CD4-positive, alpha-beta T cell treated with Interleukin-2 at 100 ng/mL for 4 hours (primary cell): ENCODE measurements at regions not wholly inside any gene's neighbourhood (a gene's known extent, or its start where the extent isn't known, plus 50 kb on each side); places are given as distances from the start of the nearest gene placed in this dataset.
"Not testable (repeated sequence)": the region's sequence is repeated elsewhere in the genome, so short reads cannot be mapped to it uniquely, and the experiment has no call there.

Experiments used
- DNase-seq: peaks from one replicate; pipeline ENCODE4 v3.0.0-alpha.2; 2020; ENCODE audit warnings: low spot score

- DNase-seq = no peak
These were observed 123.6 kb upstream of the CADM1 start for GRCh38 chr11:115627666-115628460.

DNA sequence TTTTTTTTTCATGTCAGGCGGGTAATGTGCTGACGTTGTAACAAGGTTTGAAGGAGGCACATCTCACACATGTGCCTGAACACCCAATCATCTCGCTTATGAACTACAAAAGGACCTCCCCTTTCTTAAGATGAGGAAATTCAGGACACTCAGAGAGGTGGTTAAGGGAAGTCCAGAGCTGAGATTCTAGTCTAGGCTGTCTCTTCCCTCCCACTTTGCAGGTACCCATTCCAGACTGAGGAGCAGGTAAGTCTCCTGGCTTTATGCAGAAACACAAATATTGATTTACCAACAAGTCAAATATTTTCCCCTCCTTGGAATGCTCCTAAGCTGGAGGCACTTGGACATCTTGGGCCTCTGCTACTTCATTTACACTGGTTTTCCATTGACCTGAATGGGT is 122.9 kb upstream of the CADM1 start:
- DNase-seq = no peak

DNA sequence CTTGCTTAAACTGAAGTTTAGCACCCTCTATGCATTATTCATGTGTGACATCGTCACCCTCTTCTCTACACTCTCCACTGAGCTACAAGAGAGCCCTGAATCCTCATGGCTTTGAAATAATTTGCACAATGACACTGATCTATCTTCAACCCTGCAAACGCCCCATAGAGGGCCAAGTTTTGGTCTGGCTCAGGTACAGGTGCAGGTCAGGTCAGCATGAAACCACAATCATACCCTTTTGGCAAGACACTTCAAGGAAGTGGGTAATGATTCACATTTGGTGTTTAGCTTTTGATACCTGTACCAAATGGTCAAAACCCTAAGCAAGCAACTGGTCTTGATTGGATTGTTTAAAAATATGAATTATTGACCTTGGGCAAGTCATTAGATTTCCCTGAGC is 122.2 kb upstream of the CADM1 start:
- DNase-seq = no peak

GRCh38 chr11:115625502-115625901 is 121.3 kb upstream of the CADM1 start:
- no peak for DNase-seq

DNA sequence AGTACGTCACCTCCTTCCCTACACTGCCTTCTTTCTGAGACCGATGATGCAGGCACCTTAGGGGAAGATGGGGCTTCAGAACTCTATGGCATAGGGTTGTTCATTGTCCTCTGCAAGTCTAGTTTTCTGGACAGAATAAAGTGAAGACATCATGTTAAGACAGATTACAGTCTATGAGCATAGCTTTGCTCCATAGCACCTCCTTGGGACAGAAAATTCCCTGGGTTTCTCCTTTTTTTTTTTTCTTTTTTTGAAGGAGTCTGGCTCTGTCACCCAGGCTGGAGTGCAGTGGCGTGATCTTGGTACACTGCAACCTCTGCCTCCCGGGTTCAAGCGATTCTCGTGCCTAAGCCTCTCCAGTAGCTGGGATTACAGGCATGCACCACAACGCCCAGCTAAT is 119.8 kb upstream of the CADM1 start:
- DNase-seq = no peak

GRCh38 chr11:115623021-115623451 is 118.8 kb upstream of the CADM1 start:
- no peak for DNase-seq

DNA sequence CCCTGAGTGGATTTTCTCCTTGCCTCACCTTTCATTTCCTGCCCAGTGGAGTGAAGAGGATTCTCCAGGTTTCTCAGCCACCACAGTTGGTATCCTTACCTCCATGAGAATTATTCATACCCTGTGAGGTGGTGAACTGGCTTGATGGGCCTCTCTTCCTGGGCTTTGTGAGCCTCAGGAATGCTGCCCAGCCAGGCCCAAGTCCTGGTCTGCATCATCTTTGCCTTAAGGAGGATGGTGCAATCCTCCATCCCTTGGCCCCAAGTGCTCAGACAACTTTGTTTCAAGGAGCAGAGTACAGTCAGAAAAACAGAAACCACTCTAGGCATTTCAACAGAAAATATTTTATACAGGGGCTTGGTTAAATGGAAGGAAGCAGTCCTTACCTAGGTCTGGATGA is 114.2 kb upstream of the CADM1 start:
- no peak for DNase-seq

GRCh38 chr11:115617767-115618166 is 113.6 kb upstream of the CADM1 start:
- no peak for DNase-seq

DNA sequence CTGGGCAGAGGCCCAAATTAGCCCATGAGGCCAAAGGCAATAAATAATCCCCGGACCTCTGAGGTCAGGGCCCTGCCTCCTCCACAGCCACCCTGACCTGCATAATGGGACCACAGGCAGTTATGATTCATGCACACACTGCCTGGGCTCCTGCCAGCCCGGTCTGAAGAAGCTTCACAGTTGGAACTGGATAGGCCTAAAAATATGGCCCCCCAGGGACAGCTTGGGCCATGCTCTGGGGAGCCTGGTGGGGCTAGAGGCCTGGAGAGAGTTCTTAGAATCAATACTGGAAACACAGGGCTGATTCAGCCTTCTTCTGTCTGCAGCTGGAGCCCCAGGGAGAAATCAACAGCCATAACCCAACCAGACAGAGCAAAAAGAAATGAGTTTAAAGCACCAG is 112.8 kb upstream of the CADM1 start:
- no peak for DNase-seq

- DNase-seq = no peak
These were observed 109.9 kb upstream of the CADM1 start for GRCh38 chr11:115613986-115614632.

GRCh38 chr11:115613004-115613403 is 108.8 kb upstream of the CADM1 start:
- DNase-seq = no peak

DNA sequence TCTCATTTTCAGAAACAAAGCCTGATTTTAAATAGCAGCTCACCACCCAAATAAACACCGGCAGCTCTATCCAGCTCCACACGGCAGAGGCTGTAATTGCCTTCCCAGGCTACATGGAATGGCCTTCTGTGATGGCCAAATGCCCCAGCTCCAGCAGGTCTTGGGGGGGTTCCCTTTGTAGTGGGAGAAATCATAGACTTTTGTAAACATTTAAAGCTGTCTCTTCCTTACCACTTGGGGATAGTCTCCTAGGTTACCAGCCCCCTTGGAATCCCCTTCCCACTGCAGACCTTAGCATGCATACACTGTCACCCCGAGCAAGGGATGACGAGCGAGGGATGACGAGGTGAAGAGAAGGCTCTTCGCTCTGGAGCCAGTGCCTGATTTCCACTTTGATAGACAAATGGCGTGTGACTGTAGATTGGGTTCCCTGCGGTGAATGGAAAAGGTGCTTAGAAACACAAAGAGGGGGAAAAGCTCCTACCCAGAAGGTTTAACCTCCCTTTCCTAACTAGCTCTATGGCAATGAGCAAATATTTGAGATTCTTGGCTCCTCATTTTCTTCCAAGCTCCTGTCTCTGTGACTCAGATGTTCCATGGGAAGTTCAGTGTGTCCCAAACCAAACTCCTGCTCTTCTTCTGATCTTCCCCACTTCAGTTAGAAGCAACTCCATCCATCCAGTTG is 108.0 kb upstream of the CADM1 start:
- DNase-seq = no peak

- no peak for DNase-seq
These were observed 107.1 kb upstream of the CADM1 start for GRCh38 chr11:115611343-115611742.

DNA sequence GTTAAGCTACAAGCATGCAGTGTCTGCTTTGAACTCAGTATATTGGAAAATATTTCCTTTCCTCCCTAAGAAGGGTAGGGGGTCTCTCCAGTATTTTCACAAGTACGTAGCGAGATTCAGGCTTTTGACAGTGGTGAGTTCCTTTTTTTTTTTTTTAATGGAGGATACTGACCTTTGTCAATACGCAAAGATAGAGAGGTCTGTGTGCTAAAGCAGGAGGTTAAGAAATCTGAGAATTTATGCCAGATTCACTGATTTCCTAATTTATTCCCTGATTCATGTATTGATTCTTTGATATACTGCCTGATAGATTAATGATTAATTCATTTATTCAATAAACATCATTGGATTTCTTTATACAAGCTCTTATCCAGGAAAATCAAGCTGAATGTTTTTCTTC is 106.7 kb upstream of the CADM1 start:
- no peak for DNase-seq

GRCh38 chr11:115610234-115610633 is 106.0 kb upstream of the CADM1 start:
- DNase-seq = not testable (repeated sequence)

GRCh38 chr11:115608976-115609375 is 104.8 kb upstream of the CADM1 start:
- DNase-seq = no peak

DNA sequence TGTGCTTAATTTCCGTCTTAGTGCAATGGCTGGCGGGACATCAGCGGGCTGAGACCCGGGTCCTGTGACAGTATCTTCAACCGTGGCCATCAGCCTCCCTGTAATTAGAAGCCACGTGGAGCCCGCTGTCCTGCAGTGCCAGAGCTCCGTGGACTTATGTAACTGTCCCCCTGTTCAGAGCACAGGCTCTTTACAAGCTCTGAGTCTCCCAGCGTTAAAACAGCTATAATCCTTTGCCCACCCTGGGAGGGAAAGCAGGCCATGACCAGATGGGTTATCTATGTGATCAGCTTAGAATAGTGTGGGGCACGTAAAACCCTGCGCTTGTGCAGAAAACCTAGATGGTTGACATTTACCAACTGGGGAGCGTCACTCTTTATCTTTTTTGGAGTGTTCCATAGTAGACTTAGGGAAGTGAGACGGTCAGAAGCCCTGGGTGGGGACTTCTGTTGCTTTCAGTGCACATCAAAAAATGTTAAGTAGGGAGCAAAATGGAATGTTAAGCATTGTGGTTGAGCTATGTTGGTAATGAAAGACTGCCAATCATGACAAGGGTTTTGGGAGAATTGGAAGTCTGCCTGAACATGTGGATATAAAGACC is 103.5 kb upstream of the CADM1 start:
- no peak for DNase-seq

DNA sequence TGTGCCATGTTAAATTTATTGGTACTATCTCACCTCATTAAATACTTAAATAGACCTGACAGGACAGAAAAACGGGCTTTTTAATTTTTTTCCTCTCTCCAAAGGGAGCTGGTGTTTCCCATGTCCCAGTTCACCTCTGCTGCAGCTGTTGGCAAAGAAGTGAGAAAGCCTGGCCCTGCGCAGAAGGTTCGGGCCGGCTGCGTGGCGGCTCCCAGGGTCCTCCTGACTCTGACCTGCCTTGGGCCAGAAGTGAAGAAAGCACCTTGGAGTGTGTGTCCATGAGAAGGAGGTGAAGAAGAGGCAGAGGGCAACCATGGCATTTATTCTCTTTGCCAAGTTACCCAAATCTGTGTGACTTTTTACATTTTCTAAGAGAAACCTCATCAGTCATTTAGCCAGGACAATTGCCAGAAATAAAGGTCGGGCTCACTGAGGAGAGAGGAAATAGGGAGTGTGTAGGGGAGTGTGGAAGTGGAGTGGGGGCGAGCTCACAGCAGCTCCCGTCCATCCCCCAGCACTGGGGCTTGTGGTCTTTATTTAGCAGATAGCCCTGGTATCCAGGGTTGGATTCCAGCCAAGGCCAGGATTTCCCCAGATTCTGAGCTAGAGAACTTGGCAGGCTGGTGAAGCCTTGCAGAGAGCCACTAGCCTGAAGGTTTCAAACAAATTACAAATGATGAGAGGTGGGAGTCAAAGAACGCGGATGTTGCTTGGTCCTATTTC is 102.4 kb upstream of the CADM1 start:
- DNase-seq = no peak

DNA sequence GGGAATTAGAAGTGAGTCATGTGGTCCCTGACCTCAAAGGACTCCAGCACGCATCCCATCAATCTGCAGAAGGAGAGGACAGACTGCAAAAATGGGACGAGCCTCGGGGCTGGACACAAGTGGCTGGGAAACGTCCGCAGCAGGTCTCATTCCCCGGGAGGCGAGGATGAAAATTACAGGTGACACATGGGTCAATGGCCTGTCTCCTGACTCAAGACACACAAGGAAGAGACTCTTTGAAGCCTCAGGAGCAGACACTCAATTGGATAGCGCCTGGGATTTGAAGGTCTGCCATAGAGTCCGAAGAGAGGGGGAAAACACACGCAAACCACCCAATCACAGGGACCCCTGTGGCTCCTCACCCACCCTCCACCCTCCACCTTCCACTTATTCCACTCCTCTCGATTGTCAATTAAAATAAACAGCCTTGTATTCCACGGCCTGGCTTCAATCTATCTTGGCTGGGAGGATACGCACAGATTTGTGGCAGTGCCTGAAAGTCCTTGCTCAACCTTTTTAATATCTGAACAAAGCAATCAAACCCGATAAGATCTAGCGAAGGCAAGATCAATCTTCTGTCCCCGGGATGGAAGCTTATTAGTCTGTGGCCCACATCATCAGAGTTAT is 101.8 kb upstream of the CADM1 start:
- DNase-seq = no peak

GRCh38 chr11:115605397-115605796 is 101.2 kb upstream of the CADM1 start:
- not testable (repeated sequence) for DNase-seq

GRCh38 chr11:115599125-115599524 is 94.9 kb upstream of the CADM1 start:
- no peak for DNase-seq
